ENCODE measurements at regions not wholly inside any gene's neighbourhood (a gene's known extent, or its start where the extent isn't known, plus 50 kb on each side); places are given as distances from the start of the nearest gene placed in this dataset.

- Histone ChIP-seq H3K36me3 (ENCODE audit: insufficient read depth, low read length) (no peaks in the 10 kb centered on the region), H3K9me3 (ENCODE audit: low read length) (no peaks in the 10 kb centered on the region), H3K4me1 (ENCODE audit: insufficient read depth, low read length) (peaks cover 2% of the 10 kb centered on the region), H3K4me3 (ENCODE audit: low read length) (no peak overlapping the region), H3K27me3 (ENCODE audit: insufficient read depth, low read length) (no peaks in the 10 kb centered on the region), H2AFZ (ENCODE audit: low read depth, low read length) (no peak overlapping the region)
Measured at GRCh38 chr11:27187075-27187847, 146.6 kb downstream of the BBOX1 start.

GRCh38 chr11:27186580-27186979 is 146.0 kb downstream of the BBOX1 start:
- no peaks in the 10 kb centered on the region for H3K9me3 ChIP-seq (ENCODE audit: low read length)
- H2AFZ ChIP-seq (ENCODE audit: low read depth, low read length), result no peak overlapping the region
- peaks cover 2% of the 10 kb centered on the region for H3K4me1 ChIP-seq (ENCODE audit: insufficient read depth, low read length)
- H3K36me3 ChIP-seq (ENCODE audit: insufficient read depth, low read length), result no peaks in the 10 kb centered on the region
- H3K27me3 ChIP-seq (ENCODE audit: insufficient read depth, low read length), result no peaks in the 10 kb centered on the region
- H3K4me3 ChIP-seq (ENCODE audit: low read length), result no peak overlapping the region

- H3K27me3 ChIP-seq (ENCODE audit: insufficient read depth, low read length), result no peaks in the 10 kb centered on the region
- peaks cover 2% of the 10 kb centered on the region for H3K4me1 ChIP-seq (ENCODE audit: insufficient read depth, low read length)
- no peak overlapping the region for H2AFZ ChIP-seq (ENCODE audit: low read depth, low read length)
- H3K4me3 ChIP-seq (ENCODE audit: low read length), result no peak overlapping the region
- no peaks in the 10 kb centered on the region for H3K9me3 ChIP-seq (ENCODE audit: low read length)
- no peaks in the 10 kb centered on the region for H3K36me3 ChIP-seq (ENCODE audit: insufficient read depth, low read length)
Measured at GRCh38 chr11:27184458-27185312, 144.1 kb downstream of the BBOX1 start.

DNA sequence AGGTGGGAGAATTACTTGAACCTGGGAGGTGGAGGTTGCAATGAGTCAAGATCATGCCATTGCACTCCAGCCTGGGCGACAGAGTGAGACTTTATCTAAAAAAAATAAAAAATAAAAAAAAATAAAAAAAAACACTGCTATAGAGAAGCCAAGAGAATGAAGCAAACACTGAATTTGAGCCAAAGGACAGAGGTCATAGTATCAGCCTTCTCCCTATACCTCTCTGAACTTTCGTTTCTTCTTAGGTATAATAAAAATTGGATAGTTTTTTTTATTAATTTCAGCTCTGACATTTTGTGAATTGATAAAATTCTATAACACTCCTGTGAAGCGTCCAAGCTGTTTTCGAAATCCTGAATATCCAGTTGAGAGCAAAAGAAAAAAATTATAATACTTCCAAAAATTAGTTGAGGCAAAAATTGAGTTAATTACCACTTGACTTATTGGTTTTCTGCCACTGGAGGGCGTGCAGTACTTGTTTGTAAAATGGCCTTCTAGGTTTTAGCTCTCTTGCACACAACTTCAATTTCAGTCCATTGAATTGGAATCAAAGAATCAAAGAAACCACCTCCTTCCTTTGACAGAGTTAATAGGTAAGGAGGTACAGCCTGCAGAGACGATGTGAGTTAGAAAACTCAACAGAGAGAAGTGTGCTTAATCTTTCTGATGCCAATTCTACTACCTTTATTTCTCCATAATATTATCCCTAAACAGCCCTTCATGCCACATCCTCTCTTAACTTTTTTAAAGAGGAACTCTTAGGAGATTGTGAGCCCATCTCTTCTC is 143.2 kb downstream of the BBOX1 start:
- Histone ChIP-seq H3K36me3 (ENCODE audit: insufficient read depth, low read length) (no peaks in the 10 kb centered on the region), H3K4me3 (ENCODE audit: low read length) (no peak overlapping the region), H3K9me3 (ENCODE audit: low read length) (no peaks in the 10 kb centered on the region), H3K27me3 (ENCODE audit: insufficient read depth, low read length) (no peaks in the 10 kb centered on the region), H2AFZ (ENCODE audit: low read depth, low read length) (no peak overlapping the region), H3K4me1 (ENCODE audit: insufficient read depth, low read length) (peaks cover 2% of the 10 kb centered on the region)

DNA sequence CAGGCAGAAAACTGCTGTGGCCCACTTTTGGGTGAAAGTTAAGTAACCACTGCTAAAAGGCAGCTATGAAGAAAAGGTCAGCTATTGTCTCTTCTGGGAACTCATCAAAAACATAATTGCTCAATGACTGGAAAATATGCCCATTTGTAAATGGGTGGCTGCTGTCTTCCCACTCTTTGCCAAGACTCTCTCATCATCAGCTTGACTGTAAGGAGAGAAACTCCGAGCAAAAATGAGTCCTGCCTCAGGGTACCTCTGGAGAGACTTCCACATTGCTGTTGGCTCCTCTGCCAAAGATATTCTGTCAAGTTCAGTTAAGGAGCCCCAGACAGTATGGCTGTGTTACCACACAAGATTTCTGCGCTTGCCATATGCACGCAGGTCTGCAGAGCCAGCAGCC is 138.7 kb downstream of the BBOX1 start:
- Histone ChIP-seq H2AFZ (ENCODE audit: low read depth, low read length) (no peak overlapping the region), H3K9me3 (ENCODE audit: low read length) (no peaks in the 10 kb centered on the region), H3K27me3 (ENCODE audit: insufficient read depth, low read length) (no peaks in the 10 kb centered on the region), H3K36me3 (ENCODE audit: insufficient read depth, low read length) (no peaks in the 10 kb centered on the region), H3K4me3 (ENCODE audit: low read length) (no peak overlapping the region), H3K4me1 (ENCODE audit: insufficient read depth, low read length) (peaks cover 3% of the 10 kb centered on the region)

DNA sequence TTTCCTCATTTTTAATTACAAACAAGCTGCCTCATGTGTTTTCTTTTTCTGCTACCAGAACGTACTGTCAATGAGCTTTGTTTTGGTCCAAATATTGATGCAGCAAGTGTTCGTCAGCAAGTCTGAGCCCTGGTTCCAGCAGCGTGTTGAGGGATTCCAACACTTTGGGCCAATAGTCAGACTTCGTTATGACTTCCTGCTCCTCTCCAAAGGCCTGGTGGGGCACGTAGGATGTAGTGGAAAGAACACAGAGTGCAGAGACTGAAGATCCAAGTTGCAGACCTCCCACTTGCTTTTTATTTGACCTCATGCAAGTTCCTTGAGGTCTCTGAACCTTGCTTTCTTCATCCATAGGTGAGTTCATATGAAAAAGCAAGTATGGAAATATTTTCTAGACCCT is 138.2 kb downstream of the BBOX1 start:
- Histone ChIP-seq H3K27me3 (ENCODE audit: insufficient read depth, low read length) (no peaks in the 10 kb centered on the region), H2AFZ (ENCODE audit: low read depth, low read length) (no peak overlapping the region), H3K4me1 (ENCODE audit: insufficient read depth, low read length) (peaks cover 3% of the 10 kb centered on the region), H3K4me3 (ENCODE audit: low read length) (no peak overlapping the region), H3K9me3 (ENCODE audit: low read length) (no peaks in the 10 kb centered on the region), H3K36me3 (ENCODE audit: insufficient read depth, low read length) (no peaks in the 10 kb centered on the region)

All from neuron (in vitro differentiated cells).